T-helper 17 cell (primary cell): ENCODE measurements at regions not wholly inside any gene's neighbourhood (a gene's known extent, or its start where the extent isn't known, plus 50 kb on each side); places are given as distances from the start of the nearest gene placed in this dataset.

Experiments
- ATAC-seq: fragments of 150-1000 bp; cut with Tn5 transposase; 2 replicates; pipeline ENCODE4 v1.10.0; 2021; ENCODE audit warnings: mild to moderate bottlenecking, moderate library complexity
- DNase-seq, 3 donors: peaks; one replicate each; pipeline versions ENCODE4 v3.0.0 to v3.0.0-alpha.2; 2020 to 2021
- H3K9me3 ChIP-seq: one replicate; pipeline ENCODE4 v1.7.0; 2013; ENCODE audit warnings: low read length, mild to moderate bottlenecking; ENCODE audit not compliant: control insufficient read depth, poor library complexity, severe bottlenecking
- H3K27ac Mint-ChIP-seq: one replicate; pipeline ENCODE4 v1.8.0; 2022; ENCODE audit warnings: mild to moderate bottlenecking, moderate library complexity, mixed read lengths
- H3K27me3 Mint-ChIP-seq: one replicate; pipeline ENCODE4 v1.8.0; 2022; ENCODE audit warnings: mixed read lengths
- H3K36me3 Mint-ChIP-seq: one replicate; pipeline ENCODE4 v1.8.0; 2022; ENCODE audit warnings: low read depth, mixed read lengths
- H3K4me1 Mint-ChIP-seq: one replicate; pipeline ENCODE4 v1.8.0; 2022; ENCODE audit warnings: mild to moderate bottlenecking, mixed read lengths
- H3K4me3 Mint-ChIP-seq: one replicate; pipeline ENCODE4 v1.8.0; 2022; ENCODE audit warnings: mild to moderate bottlenecking, moderate library complexity, mixed read lengths

DNA sequence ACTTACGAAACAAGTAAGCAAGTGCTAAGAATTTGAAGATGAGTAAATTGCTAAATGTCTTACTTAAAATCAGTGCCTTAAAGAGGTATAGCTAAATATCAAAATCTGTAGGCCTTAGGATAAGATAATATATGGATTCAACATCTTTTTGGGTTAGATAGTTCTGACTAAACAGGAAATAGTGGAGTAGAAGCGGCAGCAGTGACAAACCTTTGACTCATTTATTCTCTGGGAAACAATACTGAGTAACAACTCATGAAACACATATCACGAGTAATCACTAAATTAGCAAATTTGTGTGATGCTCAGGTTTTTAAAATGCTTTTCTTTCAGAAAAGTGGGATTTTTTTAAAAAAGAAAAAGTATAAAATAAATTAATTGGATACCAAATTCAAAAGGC is 762.1 kb upstream of the TYRP1 start:
- ATAC-seq = no peak
- H3K4me1 Mint-ChIP-seq = no peaks in the 10 kb centered on the region

DNA sequence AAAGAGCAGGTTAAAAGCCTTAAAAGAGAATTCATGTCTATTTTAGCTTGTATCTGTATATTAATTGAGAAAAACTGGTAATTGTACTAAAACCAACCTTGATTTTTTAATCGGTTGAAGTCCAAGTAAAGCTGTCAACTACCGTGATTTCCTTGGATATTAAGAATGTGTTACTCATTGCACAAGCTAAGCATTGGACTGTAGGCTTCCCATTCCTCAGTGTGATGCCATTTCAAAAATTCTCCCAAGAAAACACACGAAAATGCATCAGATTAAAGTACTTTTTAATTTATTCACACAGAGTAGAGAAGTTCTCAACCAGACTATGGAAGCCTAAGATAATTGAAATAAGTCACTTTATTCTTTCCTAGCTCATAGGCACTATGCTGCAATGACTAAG is 761.4 kb upstream of the TYRP1 start:
- Mint-ChIP-seq H3K27ac (no peak overlapping the region), H3K36me3 (no peaks in the 10 kb centered on the region), H3K27me3 (no peaks in the 10 kb centered on the region), H3K4me1 (no peaks in the 10 kb centered on the region), H3K4me3 (no peak overlapping the region)
- no peaks in the 10 kb centered on the region for H3K9me3 ChIP-seq
- DNase-seq = no peak
- no peak for ATAC-seq

More for the DNA sequence above, 762.1 kb upstream of the TYRP1 start:
- no peaks in the 10 kb centered on the region for H3K27me3 Mint-ChIP-seq
- no peaks in the 10 kb centered on the region for H3K9me3 ChIP-seq
- no peak overlapping the region for H3K4me3 Mint-ChIP-seq
- no peaks in the 10 kb centered on the region for H3K36me3 Mint-ChIP-seq
- no peak overlapping the region for H3K27ac Mint-ChIP-seq
- no peak for DNase-seq

- Mint-ChIP-seq H3K36me3 (no peaks in the 10 kb centered on the region), H3K27ac (no peak overlapping the region), H3K4me3 (no peak overlapping the region), H3K27me3 (no peaks in the 10 kb centered on the region), H3K4me1 (no peaks in the 10 kb centered on the region)
- no peaks in the 10 kb centered on the region for H3K9me3 ChIP-seq
- no peak for DNase-seq
- no peak for ATAC-seq
These were observed 759.3 kb upstream of the TYRP1 start for GRCh38 chr9:11933926-11934325.

GRCh38 chr9:11946531-11946930 is 746.7 kb upstream of the TYRP1 start:
- H3K36me3 Mint-ChIP-seq = no peaks in the 10 kb centered on the region
- H3K9me3 ChIP-seq = no peaks in the 10 kb centered on the region
- no peak overlapping the region for H3K4me3 Mint-ChIP-seq
- no peaks in the 10 kb centered on the region for H3K27me3 Mint-ChIP-seq
- ATAC-seq (no peak), DNase-seq (no peak)
- no peak overlapping the region for H3K27ac Mint-ChIP-seq
- H3K4me1 Mint-ChIP-seq = no peaks in the 10 kb centered on the region

DNA sequence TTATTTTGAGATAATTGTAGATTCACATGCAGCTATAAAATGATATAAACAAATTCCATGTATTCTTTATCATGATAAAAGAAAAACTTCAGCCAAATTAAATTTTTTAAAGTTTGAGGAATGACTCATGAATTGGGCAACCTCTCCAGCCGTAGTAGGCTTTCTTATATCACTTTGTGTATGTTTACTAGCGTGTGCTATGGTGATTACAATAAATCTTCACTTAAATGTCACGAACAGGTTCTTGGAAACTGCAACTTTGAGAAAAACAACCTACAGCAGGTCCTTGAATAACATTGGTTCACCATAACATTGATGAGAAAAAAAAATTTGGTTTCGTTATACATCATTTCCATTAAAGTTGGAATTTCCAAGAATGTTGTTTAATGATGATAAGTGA is 730.9 kb upstream of the TYRP1 start:
- Mint-ChIP-seq H3K4me3 (no peak overlapping the region), H3K27me3 (no peaks in the 10 kb centered on the region), H3K4me1 (no peaks in the 10 kb centered on the region), H3K36me3 (no peaks in the 10 kb centered on the region), H3K27ac (no peak overlapping the region)
- no peaks in the 10 kb centered on the region for H3K9me3 ChIP-seq
- no peak for DNase-seq
- ATAC-seq = no peak

- Mint-ChIP-seq H3K27me3 (no peaks in the 10 kb centered on the region), H3K4me1 (no peaks in the 10 kb centered on the region), H3K36me3 (no peaks in the 10 kb centered on the region)
These were observed 726.4 kb upstream of the TYRP1 start for GRCh38 chr9:11966786-11967185.

DNA sequence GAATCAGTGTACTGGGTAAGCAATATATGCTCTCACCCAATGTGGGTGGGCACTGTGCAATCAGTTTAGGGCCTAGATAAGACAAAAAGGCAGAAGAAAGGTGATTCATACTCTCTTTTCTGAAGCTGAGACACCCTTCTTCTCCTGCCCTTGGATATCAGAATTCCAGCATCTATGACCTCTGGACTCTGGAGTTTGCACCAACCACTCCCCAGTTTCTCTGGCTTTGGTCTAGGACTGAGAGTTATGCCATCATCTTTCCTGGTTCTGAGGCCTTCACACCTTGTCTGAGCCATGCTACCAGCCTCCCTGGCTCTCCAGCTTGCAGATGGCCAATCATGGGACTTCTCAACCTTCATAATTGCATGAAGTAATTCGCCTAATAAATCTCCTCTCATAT is 724.6 kb upstream of the TYRP1 start:
- ATAC-seq (no peak), DNase-seq (no peak)
- no peaks in the 10 kb centered on the region for H3K36me3 Mint-ChIP-seq
- no peak overlapping the region for H3K4me3 Mint-ChIP-seq
- no peaks in the 10 kb centered on the region for H3K9me3 ChIP-seq
- no peaks in the 10 kb centered on the region for H3K4me1 Mint-ChIP-seq
- no peaks in the 10 kb centered on the region for H3K27me3 Mint-ChIP-seq
- H3K27ac Mint-ChIP-seq = no peak overlapping the region

More at GRCh38 chr9:11966786-11967185, 726.4 kb upstream of the TYRP1 start:
- no peaks in the 10 kb centered on the region for H3K9me3 ChIP-seq
- Mint-ChIP-seq H3K4me3 (no peak overlapping the region), H3K27ac (no peak overlapping the region)
- ATAC-seq (no peak), DNase-seq (no peak)

DNA sequence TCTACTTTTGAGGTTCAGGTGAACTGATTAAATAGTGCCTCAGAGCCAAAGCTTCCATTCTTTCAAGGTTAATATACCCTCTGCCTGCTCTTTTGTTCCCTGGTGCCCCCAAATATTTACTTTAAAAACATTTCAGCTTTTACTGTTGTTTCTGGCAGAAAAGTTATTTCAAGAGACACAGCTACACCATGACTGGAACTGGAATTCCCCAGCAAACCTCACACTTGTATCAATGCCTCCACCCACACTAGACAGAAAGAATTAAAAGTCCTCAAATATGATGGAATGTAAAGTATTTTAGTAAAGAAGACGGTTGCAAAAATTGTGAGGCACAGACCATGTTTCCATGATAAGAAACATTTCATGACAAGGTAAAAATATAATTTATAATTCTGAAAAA is 720.2 kb upstream of the TYRP1 start:
- no peak for DNase-seq
- Mint-ChIP-seq H3K36me3 (no peaks in the 10 kb centered on the region), H3K4me3 (no peak overlapping the region), H3K27me3 (no peaks in the 10 kb centered on the region), H3K4me1 (no peaks in the 10 kb centered on the region), H3K27ac (no peak overlapping the region)
- no peak for ATAC-seq
- no peaks in the 10 kb centered on the region for H3K9me3 ChIP-seq

DNA sequence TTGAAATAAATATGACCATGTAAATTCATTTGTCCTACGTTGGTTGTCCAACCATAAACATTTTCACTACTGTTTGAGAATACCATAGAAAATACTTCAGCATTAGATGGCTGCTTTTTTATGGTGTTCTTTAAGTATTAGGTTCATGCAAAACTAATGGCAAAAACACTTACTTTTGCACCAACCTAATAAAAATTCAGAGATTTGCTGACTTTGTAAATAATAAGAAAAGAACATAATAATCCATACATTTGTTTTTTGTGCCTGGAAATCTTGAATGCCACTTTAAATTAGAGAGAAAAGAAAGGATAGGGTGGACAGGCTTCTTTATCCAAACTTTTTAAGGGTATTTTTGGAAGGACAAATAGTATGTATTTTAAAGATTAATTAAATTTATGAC is 719.7 kb upstream of the TYRP1 start:
- H3K4me1 Mint-ChIP-seq = no peaks in the 10 kb centered on the region
- H3K36me3 Mint-ChIP-seq = no peaks in the 10 kb centered on the region
- no peaks in the 10 kb centered on the region for H3K9me3 ChIP-seq
- no peak overlapping the region for H3K27ac Mint-ChIP-seq
- H3K4me3 Mint-ChIP-seq = no peak overlapping the region
- ATAC-seq (no peak), DNase-seq (no peak)
- no peaks in the 10 kb centered on the region for H3K27me3 Mint-ChIP-seq

- Mint-ChIP-seq H3K27me3 (no peaks in the 10 kb centered on the region), H3K4me1 (no peaks in the 10 kb centered on the region), H3K36me3 (no peaks in the 10 kb centered on the region), H3K27ac (no peak overlapping the region), H3K4me3 (no peak overlapping the region)
- no peaks in the 10 kb centered on the region for H3K9me3 ChIP-seq
- no peak for DNase-seq
- no peak for ATAC-seq
These were observed 700.3 kb upstream of the TYRP1 start for GRCh38 chr9:11992866-11993265.

DNA sequence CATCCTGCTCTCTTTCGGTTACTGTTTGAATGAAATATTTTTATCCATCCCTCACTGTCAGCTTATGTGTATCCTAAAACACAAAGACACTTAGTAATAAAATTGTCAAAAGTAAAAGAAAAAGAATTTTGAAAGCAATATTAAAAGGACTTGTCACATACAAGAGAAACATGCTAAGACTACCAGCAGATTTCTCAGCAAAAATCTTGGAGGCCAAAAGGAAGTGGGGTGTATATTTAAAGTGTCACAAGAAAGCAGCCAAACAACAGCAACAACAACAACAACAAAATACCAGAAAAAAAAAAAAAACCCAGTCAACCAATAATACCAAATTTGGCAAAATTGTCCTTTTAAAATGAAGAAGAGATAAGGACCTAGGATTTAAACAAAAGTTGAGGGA is 678.7 kb upstream of the TYRP1 start:
- Mint-ChIP-seq H3K36me3 (no peaks in the 10 kb centered on the region), H3K27ac (no peak overlapping the region), H3K4me3 (no peak overlapping the region), H3K4me1 (no peaks in the 10 kb centered on the region), H3K27me3 (no peaks in the 10 kb centered on the region)
- DNase-seq = no peak
- no peaks in the 10 kb centered on the region for H3K9me3 ChIP-seq
- ATAC-seq = no peak

GRCh38 chr9:12054235-12054634 is 639.0 kb upstream of the TYRP1 start:
- DNase-seq = no peak
- Mint-ChIP-seq H3K4me1 (no peaks in the 10 kb centered on the region), H3K27me3 (no peaks in the 10 kb centered on the region), H3K36me3 (no peaks in the 10 kb centered on the region), H3K27ac (no peak overlapping the region), H3K4me3 (no peak overlapping the region)
- ATAC-seq = no peak
- no peaks in the 10 kb centered on the region for H3K9me3 ChIP-seq

DNA sequence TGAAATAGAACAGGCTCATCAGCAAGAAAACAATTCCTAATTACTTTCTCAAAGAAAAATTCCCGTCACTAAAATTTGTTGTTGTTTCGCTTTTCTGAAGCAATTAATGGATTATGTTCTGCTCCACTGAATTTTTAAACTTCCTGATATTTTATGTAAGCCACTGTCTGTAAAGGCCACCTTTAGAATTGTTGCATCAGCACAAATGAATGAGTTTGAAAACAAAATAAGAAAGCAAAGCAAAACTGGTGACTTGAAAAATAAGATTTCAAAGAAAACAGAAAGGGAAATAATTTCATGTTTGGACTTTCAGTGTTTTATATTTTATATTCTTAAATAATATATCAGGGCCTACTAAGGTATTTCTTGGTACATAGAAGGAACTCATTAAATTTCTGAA is 636.3 kb upstream of the TYRP1 start:
- Mint-ChIP-seq H3K27me3 (no peaks in the 10 kb centered on the region), H3K27ac (no peak overlapping the region), H3K4me1 (no peaks in the 10 kb centered on the region), H3K36me3 (no peaks in the 10 kb centered on the region), H3K4me3 (no peak overlapping the region)
- no peaks in the 10 kb centered on the region for H3K9me3 ChIP-seq
- ATAC-seq = no peak
- no peak for DNase-seq

- no peak for ATAC-seq
- H3K27ac Mint-ChIP-seq = no peak overlapping the region
- no peaks in the 10 kb centered on the region for H3K27me3 Mint-ChIP-seq
These were observed 633.1 kb upstream of the TYRP1 start for GRCh38 chr9:12060067-12060466.

DNA sequence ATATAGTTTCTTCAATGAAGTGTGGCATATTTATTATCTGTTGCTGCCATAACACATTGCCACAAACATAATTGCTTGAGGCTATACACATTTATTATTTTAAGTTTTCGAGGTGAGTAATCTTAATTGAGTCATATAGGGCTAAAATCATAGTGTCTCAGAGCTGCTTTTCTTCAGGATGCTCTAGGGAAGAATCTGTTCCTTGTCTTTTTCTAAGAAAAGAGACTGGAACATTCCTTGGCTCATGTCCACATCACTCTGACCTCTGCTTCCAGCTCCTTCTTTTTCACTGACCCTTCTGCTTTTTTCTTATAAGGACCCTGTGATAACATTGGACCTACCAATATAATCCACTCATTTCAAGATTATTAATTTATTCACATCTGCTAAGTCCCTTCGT is 632.4 kb upstream of the TYRP1 start:
- DNase-seq (no peak), ATAC-seq (no peak)
- H3K4me3 Mint-ChIP-seq = no peak overlapping the region
- no peaks in the 10 kb centered on the region for H3K36me3 Mint-ChIP-seq
- H3K9me3 ChIP-seq = no peaks in the 10 kb centered on the region
- no peak overlapping the region for H3K27ac Mint-ChIP-seq
- no peaks in the 10 kb centered on the region for H3K27me3 Mint-ChIP-seq
- H3K4me1 Mint-ChIP-seq = no peaks in the 10 kb centered on the region

More at GRCh38 chr9:12060067-12060466, 633.1 kb upstream of the TYRP1 start:
- Mint-ChIP-seq H3K4me1 (no peaks in the 10 kb centered on the region), H3K4me3 (no peak overlapping the region), H3K36me3 (no peaks in the 10 kb centered on the region)
- DNase-seq = no peak
- no peaks in the 10 kb centered on the region for H3K9me3 ChIP-seq
